Mesendoderm (in vitro differentiated cells): ENCODE measurements at regions not wholly inside any gene's neighbourhood (a gene's known extent, or its start where the extent isn't known, plus 50 kb on each side); places are given as distances from the start of the nearest gene placed in this dataset.

Experiments used
- DNase-seq: peaks from one replicate; pipeline ENCODE4 v3.0.0; 2013
- H2AK5ac ChIP-seq: 2 replicates; pipeline ENCODE4 v1.6.1; 2013; ENCODE audit warnings: low read length, inconsistent platforms
- H2BK120ac ChIP-seq: 2 replicates; pipeline ENCODE4 v1.6.1; 2013; ENCODE audit warnings: low read depth, mild to moderate bottlenecking, low read length, moderate library complexity, mixed read lengths
- H2BK15ac ChIP-seq: replicated peaks from 2 replicates; pipeline ENCODE4 v1.6.1; 2013; ENCODE audit warnings: low read depth, mild to moderate bottlenecking, moderate library complexity
- H2BK5ac ChIP-seq: 2 replicates; pipeline ENCODE4 v1.6.1; 2013; ENCODE audit warnings: low read length, inconsistent platforms
- H3K18ac ChIP-seq: 2 replicates; pipeline ENCODE4 v1.6.1; 2013; ENCODE audit warnings: mild to moderate bottlenecking, low read length, mixed read lengths
- H3K23ac ChIP-seq: one replicate; pipeline ENCODE4 v1.6.1; 2013; ENCODE audit warnings: low read length
- H3K27ac ChIP-seq: 2 replicates; pipeline ENCODE4 v1.5.1; 2013; ENCODE audit warnings: low read depth, mild to moderate bottlenecking, inconsistent platforms, low read length, moderate library complexity
- H3K27me3 ChIP-seq: 2 replicates; pipeline ENCODE4 v1.6.1; 2013; ENCODE audit warnings: low read length, control low read depth, mild to moderate bottlenecking, inconsistent platforms; ENCODE audit not compliant: insufficient read depth, poor library complexity
- H3K36me3 ChIP-seq: 2 replicates; pipeline ENCODE4 v1.6.1; 2013; ENCODE audit warnings: low read length, inconsistent platforms; ENCODE audit not compliant: control insufficient read depth, insufficient read depth
- H3K4ac ChIP-seq: one replicate; pipeline ENCODE4 v1.6.1; 2013; ENCODE audit warnings: low read depth, mild to moderate bottlenecking, low read length, moderate library complexity
- H3K4me1 ChIP-seq: 2 replicates; pipeline ENCODE4 v1.6.1; 2013; ENCODE audit warnings: low read depth, low read length, inconsistent platforms; ENCODE audit not compliant: control insufficient read depth
- H3K4me2 ChIP-seq: 2 replicates; pipeline ENCODE4 v1.6.1; 2013; ENCODE audit warnings: low read length
- H3K4me3 ChIP-seq: 2 replicates; pipeline ENCODE4 v1.5.1; 2013; ENCODE audit warnings: mild to moderate bottlenecking, low read length
- H3K56ac ChIP-seq: one replicate; pipeline ENCODE4 v1.6.1; 2013; ENCODE audit warnings: low read length
- H3K79me1 ChIP-seq: 2 replicates; pipeline ENCODE4 v1.6.1; 2013; ENCODE audit warnings: low read length, inconsistent platforms
- H3K79me2 ChIP-seq: 2 replicates; pipeline ENCODE4 v1.6.1; 2013; ENCODE audit warnings: mild to moderate bottlenecking, low read length; ENCODE audit not compliant: control insufficient read depth, insufficient read depth
- H3K9ac ChIP-seq: 2 replicates; pipeline ENCODE4 v1.6.1; 2013; ENCODE audit warnings: low read length, inconsistent platforms
- H4K5ac ChIP-seq: one replicate; pipeline ENCODE4 v1.6.1; 2013; ENCODE audit warnings: low read length
- H4K8ac ChIP-seq: one replicate; pipeline ENCODE4 v1.6.1; 2013; ENCODE audit warnings: low read depth, mild to moderate bottlenecking, control low read depth, low read length, moderate library complexity
- WGBS: extraction: QIAGEN DNeasy Blood & Tissue Kit; methylation state at CpG from one replicate; pipeline ENCODE4 v1.1.7; 2013; ENCODE audit warnings: low lambda C conversion rate, missing lambda C conversion rate; ENCODE audit not compliant: insufficient coverage; ENCODE audit errors: extremely low coverage; 5-methylcytosine and 5-hydroxymethylcytosine counted together

GRCh38 chrX:46208225-46208854 is 336.9 kb downstream of the ZNF674 start:
- no peak overlapping the region for H2AK5ac ChIP-seq
- H3K4ac ChIP-seq = no peak overlapping the region
- H2BK5ac ChIP-seq = no peak overlapping the region
- no CpG with 5 or more reads among the region's 2 CpGs for WGBS
- no peak overlapping the region for H3K27ac ChIP-seq
- H3K23ac ChIP-seq = no peak overlapping the region
- H3K56ac ChIP-seq = no peak overlapping the region
- no peaks in the 10 kb centered on the region for H3K4me1 ChIP-seq
- H3K79me1 ChIP-seq = no peaks in the 10 kb centered on the region
- no peaks in the 10 kb centered on the region for H3K27me3 ChIP-seq
- no peak overlapping the region for H3K18ac ChIP-seq
- no peak overlapping the region for H4K8ac ChIP-seq
- DNase-seq = no peak
- H2BK120ac ChIP-seq = no peak overlapping the region
- no peaks in the 10 kb centered on the region for H3K36me3 ChIP-seq
- no peaks in the 10 kb centered on the region for H3K79me2 ChIP-seq
- H3K4me2 ChIP-seq = no peak overlapping the region
- no peak overlapping the region for H3K9ac ChIP-seq
- H4K5ac ChIP-seq = no peak overlapping the region
- no peak overlapping the region for H3K4me3 ChIP-seq
- H2BK15ac ChIP-seq = no peak overlapping the region

DNA sequence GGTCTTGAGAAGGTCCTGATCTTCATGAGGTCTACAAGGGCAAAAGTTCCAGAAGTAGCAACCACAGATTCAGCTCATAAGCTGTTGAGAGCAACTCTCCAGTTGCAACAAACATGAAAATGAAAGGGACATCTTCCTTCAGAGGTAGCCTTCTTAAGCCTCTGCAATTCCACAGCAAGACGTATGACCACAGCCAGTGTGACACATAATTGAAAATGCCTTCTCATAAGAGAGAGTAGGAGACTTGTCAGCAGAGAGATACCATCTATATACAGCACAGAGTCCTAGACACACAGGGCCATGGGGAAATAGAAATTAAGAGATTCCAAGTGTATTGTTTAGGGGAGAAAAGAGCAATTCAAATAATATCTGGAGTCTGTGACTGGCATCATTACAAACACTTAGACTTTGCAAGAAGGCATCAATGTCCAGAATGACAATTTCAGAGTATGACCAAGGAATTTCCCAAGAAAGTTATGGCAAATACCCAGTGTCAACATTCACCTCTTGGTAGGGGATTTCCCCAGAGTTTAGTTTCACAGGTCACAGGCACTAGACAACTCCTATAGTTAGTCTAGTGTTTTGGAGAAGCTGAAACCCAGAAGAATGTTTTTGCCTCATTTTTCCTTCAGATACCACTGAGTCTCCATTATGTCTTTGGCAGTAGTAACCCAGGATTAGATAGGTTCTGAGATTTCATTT is 340.3 kb downstream of the ZNF674 start:
- Histone ChIP-seq H4K8ac (no peak overlapping the region), H3K4me1 (no peaks in the 10 kb centered on the region), H3K4ac (no peak overlapping the region), H3K18ac (no peak overlapping the region), H3K27me3 (no peaks in the 10 kb centered on the region), H3K4me3 (no peak overlapping the region), H3K9ac (no peak overlapping the region), H3K36me3 (no peaks in the 10 kb centered on the region), H4K5ac (no peak overlapping the region), H3K79me1 (no peaks in the 10 kb centered on the region), H2AK5ac (no peak overlapping the region), H3K27ac (no peak overlapping the region), H2BK5ac (no peak overlapping the region), H3K79me2 (no peaks in the 10 kb centered on the region), H3K56ac (no peak overlapping the region), H2BK15ac (no peak overlapping the region), H3K23ac (no peak overlapping the region), H2BK120ac (no peak overlapping the region), H3K4me2 (no peak overlapping the region)
- no CpG with 5 or more reads among the region's 1 CpG for WGBS
- DNase-seq = no peak

DNA sequence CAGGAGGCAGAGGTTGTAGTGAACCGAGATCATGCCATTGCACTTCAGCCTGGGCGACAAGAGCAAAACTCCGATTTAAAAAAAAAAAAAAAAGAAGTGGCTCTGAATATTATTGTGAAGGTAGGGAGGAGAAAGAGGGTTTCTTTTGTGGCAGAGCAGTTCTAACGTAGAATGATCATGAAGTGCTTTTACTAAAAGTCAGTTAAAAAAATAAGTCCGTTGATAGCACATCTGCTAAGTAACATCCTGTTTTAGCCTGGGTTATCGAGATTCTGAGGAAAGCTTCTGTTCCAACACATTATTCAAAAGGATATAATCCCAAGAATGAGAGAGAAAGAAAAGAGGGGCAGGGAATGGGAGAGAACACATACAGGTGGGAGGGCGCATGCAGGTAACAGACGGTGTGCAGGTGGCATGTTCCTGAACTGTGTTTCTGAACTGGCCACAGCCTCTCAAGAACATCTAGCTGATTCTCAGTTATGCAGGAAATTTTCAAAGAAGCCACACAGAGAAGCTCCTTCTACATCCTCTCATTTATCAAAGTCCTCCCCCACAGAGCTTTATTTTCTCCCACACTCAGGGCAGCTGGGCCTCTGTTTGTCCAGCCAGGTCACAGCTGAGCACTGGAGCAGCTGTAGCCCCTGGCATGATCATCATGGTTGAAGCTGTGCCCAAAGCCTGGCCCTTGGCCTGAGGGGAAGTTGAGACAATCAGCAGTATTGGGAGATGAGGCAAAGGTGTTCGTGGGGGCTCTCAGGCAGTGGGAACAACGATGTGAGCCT is 342.3 kb downstream of the ZNF674 start:
- Histone ChIP-seq H3K23ac (no peak overlapping the region), H4K8ac (no peak overlapping the region), H3K4me1 (no peaks in the 10 kb centered on the region), H3K27ac (no peak overlapping the region), H3K79me2 (no peaks in the 10 kb centered on the region), H3K9ac (no peak overlapping the region), H3K18ac (no peak overlapping the region), H3K36me3 (no peaks in the 10 kb centered on the region), H2BK120ac (no peak overlapping the region), H4K5ac (no peak overlapping the region), H3K4me2 (no peak overlapping the region), H3K56ac (no peak overlapping the region), H3K4me3 (no peak overlapping the region), H3K27me3 (no peaks in the 10 kb centered on the region), H2BK15ac (no peak overlapping the region), H3K4ac (no peak overlapping the region), H3K79me1 (no peaks in the 10 kb centered on the region), H2BK5ac (no peak overlapping the region), H2AK5ac (no peak overlapping the region)
- no CpG with 5 or more reads among the region's 10 CpGs for WGBS
- no peak for DNase-seq

GRCh38 chrX:46200413-46200812 is 344.8 kb downstream of the ZNF674 start:
- no peak overlapping the region for H4K8ac ChIP-seq
- no peaks in the 10 kb centered on the region for H3K79me2 ChIP-seq
- H3K23ac ChIP-seq = no peak overlapping the region
- H2BK120ac ChIP-seq = no peak overlapping the region
- no peak for DNase-seq
- H3K4me2 ChIP-seq = no peak overlapping the region
- no peaks in the 10 kb centered on the region for H3K27me3 ChIP-seq
- H3K79me1 ChIP-seq = no peaks in the 10 kb centered on the region
- no peak overlapping the region for H2BK15ac ChIP-seq
- H2BK5ac ChIP-seq = no peak overlapping the region
- H3K4ac ChIP-seq = no peak overlapping the region
- WGBS = no CpG with 5 or more reads among the region's 1 CpG
- no peaks in the 10 kb centered on the region for H3K36me3 ChIP-seq
- H4K5ac ChIP-seq = no peak overlapping the region
- no peak overlapping the region for H3K56ac ChIP-seq
- H3K4me1 ChIP-seq = no peaks in the 10 kb centered on the region
- no peak overlapping the region for H2AK5ac ChIP-seq
- H3K9ac ChIP-seq = no peak overlapping the region
- no peak overlapping the region for H3K18ac ChIP-seq
- no peak overlapping the region for H3K27ac ChIP-seq
- H3K4me3 ChIP-seq = no peak overlapping the region

- H3K27ac ChIP-seq = no peak overlapping the region
- H4K5ac ChIP-seq = no peak overlapping the region
- H3K9ac ChIP-seq = no peak overlapping the region
- H3K27me3 ChIP-seq = no peaks in the 10 kb centered on the region
- no peak overlapping the region for H3K56ac ChIP-seq
- no peak overlapping the region for H4K8ac ChIP-seq
- no peak overlapping the region for H3K4ac ChIP-seq
- no peak overlapping the region for H3K4me3 ChIP-seq
- H3K4me1 ChIP-seq = no peaks in the 10 kb centered on the region
- no peak overlapping the region for H3K4me2 ChIP-seq
- DNase-seq = no peak
- H3K23ac ChIP-seq = no peak overlapping the region
- no peak overlapping the region for H2BK5ac ChIP-seq
- H3K36me3 ChIP-seq = no peaks in the 10 kb centered on the region
- no CpG with 5 or more reads among the region's 1 CpG for WGBS
- no peaks in the 10 kb centered on the region for H3K79me2 ChIP-seq
- H2BK120ac ChIP-seq = no peak overlapping the region
- H3K79me1 ChIP-seq = no peaks in the 10 kb centered on the region
- H2AK5ac ChIP-seq = no peak overlapping the region
- H2BK15ac ChIP-seq = no peak overlapping the region
- no peak overlapping the region for H3K18ac ChIP-seq
Measured at GRCh38 chrX:46198858-46199257, 346.4 kb downstream of the ZNF674 start.
